ENCODE measurements at regions not wholly inside any gene's neighbourhood (a gene's known extent, or its start where the extent isn't known, plus 50 kb on each side); places are given as distances from the start of the nearest gene placed in this dataset.

GRCh38 chr3:56860351-56860750, 58.6 kb upstream of the ARHGEF3 start (continued):
- no peak for TF ChIP-seq ZFX (IDR thresholded peaks at IDR 0.05)

- ChIA-PET CTCF (no interaction called here), POLR2A (no interaction called here), RAD21 (ENCODE audit: low non-redundant PET in 1 of 2, low total read pairs in 2 of 2, uncharacterized antibody in 2 of 2, unreplicated experiment in 2 of 2) (no interaction called here)
- H3K79me2 ChIP-seq (ENCODE audit: insufficient read depth, low read length) = no peaks in the 10 kb centered on the region
- peaks cover 23 to 35% of the 10 kb centered on the region in 2 experiments for H3K4me1 ChIP-seq (ENCODE audit: control insufficient read depth in 1 of 2, insufficient read depth in 2 of 2, low read length in 2 of 2)
- intact Hi-C loops (cut with micrococcal nuclease) = loop anchor here (5.0 kb wide), 1 partner anchor 124 kb away; no protein-coding TSS in a partner anchor
- no peaks in the 10 kb centered on the region for H3K9me3 ChIP-seq (ENCODE audit: control insufficient read depth in 1 of 2, insufficient read depth in 1 of 2, low read depth in 1 of 2, low read length in 2 of 2)
- no peak overlapping the region for H3K4me3 ChIP-seq (replicated peaks in 1 of 2; ENCODE audit: low read depth in 1 of 2, low read length in 2 of 2)
- TF ChIP-seq REST (IDR thresholded peaks at IDR 0.05; ENCODE audit: low read depth) (no peak), RAD21 (IDR thresholded peaks at IDR 0.05; ENCODE audit: low read depth) (no peak), ATF3 (IDR thresholded peaks at IDR 0.05) (no peak), YY1 (IDR thresholded peaks at IDR 0.05; ENCODE audit: extremely low read depth, insufficient replicate concordance, low read depth, low read length) (no peak), FOSL1 (IDR thresholded peaks at IDR 0.05; ENCODE audit: low read depth) (no peak), ELF1 (IDR thresholded peaks at IDR 0.05; ENCODE audit: borderline replicate concordance, low read depth) (no peak), EGR1 (IDR thresholded peaks at IDR 0.05; ENCODE audit: low read depth) (no peak), TCF7L2 (IDR thresholded peaks at IDR 0.05; ENCODE audit: borderline replicate concordance, extremely low read depth, insufficient read depth, insufficient read length) (no peak), SRF (IDR thresholded peaks at IDR 0.05; ENCODE audit: low read depth) (no peak), ZBTB33 (IDR thresholded peaks at IDR 0.05; ENCODE audit: extremely low read depth, insufficient replicate concordance, low read length) (no peak), CEBPB (IDR thresholded peaks at IDR 0.05; ENCODE audit: low read depth) (no peak), JUND (IDR thresholded peaks at IDR 0.05) (no peak), POLR2AphosphoS5 (IDR thresholded peaks at IDR 0.05; ENCODE audit: low read depth, low read length) (no peak), EZH2 (IDR thresholded peaks at IDR 0.05) (no peak), CBX3 (IDR thresholded peaks at IDR 0.05; ENCODE audit: low read depth) (no peak), MAX (IDR thresholded peaks at IDR 0.05) (no peak), CTCF (IDR thresholded peaks at IDR 0.05 in 2 of 3, conservative IDR thresholded peaks at IDR 0.05 in 1 of 3; ENCODE audit: borderline replicate concordance in 1 of 3, insufficient read depth in 1 of 3, low read depth in 2 of 3, low read length in 2 of 3) (no peak), ZNF274 (IDR thresholded peaks at IDR 0.05; ENCODE audit: low read depth, low read length) (no peak), POLR2A (IDR thresholded peaks at IDR 0.05; ENCODE audit: borderline replicate concordance, extremely low read depth, insufficient read depth, insufficient read length) (no peak)
- no peak overlapping the region for H3K27ac ChIP-seq (ENCODE audit: low read depth, low read length)
- no peaks in the 10 kb centered on the region for H3K36me3 ChIP-seq (ENCODE audit: control insufficient read depth in 1 of 2, insufficient read depth in 2 of 2, low read length in 2 of 2)
- no peaks in the 10 kb centered on the region for H4K20me1 ChIP-seq (ENCODE audit: insufficient read depth)
- DNase-seq (ENCODE audit: low read depth, low spot score) (no peak), ATAC-seq (no peak)
- H3K9ac ChIP-seq (ENCODE audit: low read length) = no peak overlapping the region
- no peak overlapping the region for H3K4me2 ChIP-seq (ENCODE audit: low read length)
- H2AFZ ChIP-seq (ENCODE audit: low read depth, low read length, poor library complexity, severe bottlenecking) = no peak overlapping the region
- H3K9me2 ChIP-seq (ENCODE audit: insufficient read depth) = no peaks in the 10 kb centered on the region
- H3K27me3 ChIP-seq (ENCODE audit: insufficient read depth, low read length) = no peaks in the 10 kb centered on the region
- no TSS peak for BruUV-seq (replicated peaks)
Measured at GRCh38 chr3:56858331-56858730, 56.6 kb upstream of the ARHGEF3 start.

Measured in HCT116 (cell line).